GM23338 (cell line): ENCODE measurements at regions not wholly inside any gene's neighbourhood (a gene's known extent, or its start where the extent isn't known, plus 50 kb on each side); places are given as distances from the start of the nearest gene placed in this dataset.
A peak's percentile ranks its signal among the peaks of the same experiment; 100 is the strongest.

Experiments
- ATAC-seq: fragments of 200-7000 bp; cut with Tn5 transposase; 3 replicates; pipeline ENCODE4 v1.9.1; 2020
- DNase-seq: peaks from one replicate; pipeline ENCODE4 v3.0.0-alpha.2; 2015; ENCODE audit warnings: low spot score
- H2AFZ ChIP-seq: fragments of 200-600 bp; sonication (generic); 2 replicates; pipeline ENCODE4 v1.8.0; 2016; ENCODE audit warnings: antibody characterized with exemption, mild to moderate bottlenecking, moderate library complexity
- H3F3A ChIP-seq: fragments of 200-600 bp; sonication (generic); replicated peaks from 2 replicates; pipeline ENCODE4 v1.8.0; 2017; ENCODE audit warnings: antibody characterized with exemption, mixed run types, low read depth
- H3K27ac ChIP-seq: fragments of 200-600 bp; sonication (generic); 2 replicates; pipeline ENCODE4 v1.6.1; 2016; ENCODE audit warnings: low read depth
- H3K27me3 ChIP-seq: fragments of 200-600 bp; sonication (generic); 2 replicates; pipeline ENCODE4 v1.8.0; 2016; ENCODE audit warnings: mild to moderate bottlenecking, mixed run types, moderate library complexity; ENCODE audit not compliant: insufficient read depth
- H3K36me3 ChIP-seq: fragments of 200-600 bp; sonication (generic); 2 replicates; pipeline ENCODE4 v1.8.0; 2016; ENCODE audit warnings: mild to moderate bottlenecking; ENCODE audit not compliant: insufficient read depth
- H3K4me1 ChIP-seq: fragments of 200-600 bp; sonication (generic); 2 replicates; pipeline ENCODE4 v1.8.0; 2016; ENCODE audit warnings: mild to moderate bottlenecking, moderate library complexity; ENCODE audit not compliant: insufficient read depth
- H3K4me2 ChIP-seq: fragments of 200-600 bp; sonication (generic); 2 replicates; pipeline ENCODE4 v1.7.1; 2017; ENCODE audit warnings: mixed run types
- H3K4me3 ChIP-seq: fragments of 200-600 bp; sonication (generic); 2 replicates; pipeline ENCODE4 v1.6.1; 2016; ENCODE audit warnings: mixed run types
- H3K79me2 ChIP-seq: fragments of 200-600 bp; sonication (generic); replicated peaks from 2 replicates; pipeline ENCODE4 v1.8.0; 2017; ENCODE audit warnings: mild to moderate bottlenecking; ENCODE audit not compliant: insufficient read depth
- H3K9me2 ChIP-seq: fragments of 200-600 bp; sonication (generic); 2 replicates; pipeline ENCODE4 v1.8.0; 2017; ENCODE audit not compliant: insufficient read depth
- H4K20me1 ChIP-seq: fragments of 200-600 bp; sonication (generic); replicated peaks from 2 replicates; pipeline ENCODE4 v1.8.0; 2017; ENCODE audit warnings: mild to moderate bottlenecking; ENCODE audit not compliant: insufficient read depth
- H3K27ac Mint-ChIP-seq: 2 replicates; pipeline ENCODE4 v1.8.0; 2020; ENCODE audit warnings: inconsistent platforms, mild to moderate bottlenecking, moderate library complexity, mixed read lengths
- H3K27me3 Mint-ChIP-seq: 3 replicates; pipeline ENCODE4 v1.8.0; 2022; ENCODE audit warnings: low read depth, mild to moderate bottlenecking, moderate library complexity, mixed read lengths, inconsistent platforms; ENCODE audit not compliant: insufficient read depth, poor library complexity
- H3K36me3 Mint-ChIP-seq: 3 replicates; pipeline ENCODE4 v1.8.0; 2021; ENCODE audit warnings: low read depth, mild to moderate bottlenecking, inconsistent platforms, moderate library complexity, mixed read lengths
- H3K4me1 Mint-ChIP-seq: 3 replicates; pipeline ENCODE4 v1.8.0; 2020; ENCODE audit warnings: mild to moderate bottlenecking, inconsistent platforms, mixed read lengths
- H3K4me3 Mint-ChIP-seq: 3 replicates; pipeline ENCODE4 v1.8.0; 2021; ENCODE audit warnings: moderate library complexity, mild to moderate bottlenecking, inconsistent platforms, mixed read lengths
- H3K9me3 Mint-ChIP-seq: 3 replicates; pipeline ENCODE4 v1.8.0; 2020; ENCODE audit warnings: moderate library complexity, mild to moderate bottlenecking, inconsistent platforms, mixed read lengths
- CTCF ChIP-seq, 2 experiments: fragments of 200-600 bp in 1 of 2; sonication (generic) in 1 of 2; conservative IDR thresholded peaks; 2 replicates each; pipeline versions ENCODE4 v1.5.1 to v1.6.1; 2016 to 2017; ENCODE audit warnings: antibody characterized with exemption in 2 of 2, low read depth in 2 of 2, mild to moderate bottlenecking in 2 of 2, moderate library complexity in 1 of 2
- EZH2 ChIP-seq: fragments of 200-600 bp; sonication (generic); IDR thresholded peaks from one replicate; pipeline ENCODE4 v1.8.0; 2017; ENCODE audit warnings: antibody characterized with exemption, mild to moderate bottlenecking, low read depth; ENCODE audit not compliant: unreplicated experiment
- JUNB ChIP-seq: IDR thresholded peaks from one replicate; pipeline ENCODE4 v1.6.1; 2016; ENCODE audit warnings: antibody characterized with exemption; ENCODE audit not compliant: unreplicated experiment
- POLR2AphosphoS5 ChIP-seq: IDR thresholded peaks from 2 replicates; pipeline ENCODE4 v1.6.1; 2016; ENCODE audit warnings: antibody characterized with exemption, low read depth
- STAT1 ChIP-seq: IDR thresholded peaks from one replicate; pipeline ENCODE4 v1.6.1; 2016; ENCODE audit warnings: antibody characterized with exemption; ENCODE audit not compliant: unreplicated experiment
- ZNF331 ChIP-seq: fragments of 250-450 bp; sonication (Bioruptor Pico); IDR thresholded peaks from 2 replicates; pipeline ENCODE4 v1.5.0; 2020; ENCODE audit warnings: low read depth, mild to moderate bottlenecking, moderate library complexity
- TF ChIP-seq, protein P1 (sequence below): IDR thresholded peaks from one replicate; pipeline ENCODE4 v1.6.1; 2018; ENCODE audit warnings: antibody characterized with exemption; ENCODE audit not compliant: unreplicated experiment
- TF ChIP-seq, protein P2 (sequence below): IDR thresholded peaks from 2 replicates; pipeline ENCODE4 v1.6.1; 2016; ENCODE audit warnings: antibody characterized with exemption
- TF ChIP-seq, protein P3 (sequence below): fragments of 250-450 bp; sonication (Bioruptor Pico); IDR thresholded peaks from 2 replicates; pipeline ENCODE4 v1.5.0; 2020; ENCODE audit warnings: mild to moderate bottlenecking, moderate library complexity

DNA sequence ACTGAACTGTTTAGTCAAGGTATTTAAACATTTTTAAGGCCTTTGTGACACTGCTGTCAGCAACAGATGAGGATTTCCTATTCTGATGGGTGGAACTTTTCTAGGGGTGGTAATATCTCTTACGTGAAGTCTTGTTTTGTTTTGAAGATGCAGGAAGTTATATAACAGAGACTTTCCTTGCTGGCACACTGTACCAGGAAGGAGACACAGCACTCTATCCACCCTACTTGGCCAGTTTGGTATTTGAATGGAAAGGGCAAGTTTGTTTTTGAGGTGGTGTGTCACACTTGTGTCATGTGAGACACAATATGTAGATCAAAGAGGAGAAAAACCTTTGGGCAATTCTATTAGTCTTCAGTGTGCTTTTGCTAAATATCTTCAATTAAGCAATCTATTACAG is 51.6 kb upstream of the SRP54 start:
- Histone ChIP-seq H3K9me2 (no peaks in the 10 kb centered on the region), H3K27me3 (no peaks in the 10 kb centered on the region), H3K79me2 (no peaks in the 10 kb centered on the region), H3K4me1 (no peaks in the 10 kb centered on the region), H2AFZ (no peak overlapping the region), H3F3A (no peaks in the 10 kb centered on the region), H3K4me2 (no peak overlapping the region), H3K4me3 (no peak overlapping the region), H4K20me1 (no peaks in the 10 kb centered on the region), H3K27ac (no peak overlapping the region), H3K36me3 (no peaks in the 10 kb centered on the region)
- no peaks in the 10 kb centered on the region for H3K36me3 Mint-ChIP-seq
- no peak overlapping the region for H3K4me3 Mint-ChIP-seq
- no peak for ATAC-seq
- H3K27ac Mint-ChIP-seq: no peak overlapping the region
- peaks cover 3% of the 10 kb centered on the region for H3K27me3 Mint-ChIP-seq
- TF ChIP-seq, protein P1, sequence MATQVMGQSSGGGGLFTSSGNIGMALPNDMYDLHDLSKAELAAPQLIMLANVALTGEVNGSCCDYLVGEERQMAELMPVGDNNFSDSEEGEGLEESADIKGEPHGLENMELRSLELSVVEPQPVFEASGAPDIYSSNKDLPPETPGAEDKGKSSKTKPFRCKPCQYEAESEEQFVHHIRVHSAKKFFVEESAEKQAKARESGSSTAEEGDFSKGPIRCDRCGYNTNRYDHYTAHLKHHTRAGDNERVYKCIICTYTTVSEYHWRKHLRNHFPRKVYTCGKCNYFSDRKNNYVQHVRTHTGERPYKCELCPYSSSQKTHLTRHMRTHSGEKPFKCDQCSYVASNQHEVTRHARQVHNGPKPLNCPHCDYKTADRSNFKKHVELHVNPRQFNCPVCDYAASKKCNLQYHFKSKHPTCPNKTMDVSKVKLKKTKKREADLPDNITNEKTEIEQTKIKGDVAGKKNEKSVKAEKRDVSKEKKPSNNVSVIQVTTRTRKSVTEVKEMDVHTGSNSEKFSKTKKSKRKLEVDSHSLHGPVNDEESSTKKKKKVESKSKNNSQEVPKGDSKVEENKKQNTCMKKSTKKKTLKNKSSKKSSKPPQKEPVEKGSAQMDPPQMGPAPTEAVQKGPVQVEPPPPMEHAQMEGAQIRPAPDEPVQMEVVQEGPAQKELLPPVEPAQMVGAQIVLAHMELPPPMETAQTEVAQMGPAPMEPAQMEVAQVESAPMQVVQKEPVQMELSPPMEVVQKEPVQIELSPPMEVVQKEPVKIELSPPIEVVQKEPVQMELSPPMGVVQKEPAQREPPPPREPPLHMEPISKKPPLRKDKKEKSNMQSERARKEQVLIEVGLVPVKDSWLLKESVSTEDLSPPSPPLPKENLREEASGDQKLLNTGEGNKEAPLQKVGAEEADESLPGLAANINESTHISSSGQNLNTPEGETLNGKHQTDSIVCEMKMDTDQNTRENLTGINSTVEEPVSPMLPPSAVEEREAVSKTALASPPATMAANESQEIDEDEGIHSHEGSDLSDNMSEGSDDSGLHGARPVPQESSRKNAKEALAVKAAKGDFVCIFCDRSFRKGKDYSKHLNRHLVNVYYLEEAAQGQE: no peak
- TF ChIP-seq ZNF331: no peak
- TF ChIP-seq JUNB: no peak
- no peak for TF ChIP-seq EZH2
- TF ChIP-seq, protein P2, sequence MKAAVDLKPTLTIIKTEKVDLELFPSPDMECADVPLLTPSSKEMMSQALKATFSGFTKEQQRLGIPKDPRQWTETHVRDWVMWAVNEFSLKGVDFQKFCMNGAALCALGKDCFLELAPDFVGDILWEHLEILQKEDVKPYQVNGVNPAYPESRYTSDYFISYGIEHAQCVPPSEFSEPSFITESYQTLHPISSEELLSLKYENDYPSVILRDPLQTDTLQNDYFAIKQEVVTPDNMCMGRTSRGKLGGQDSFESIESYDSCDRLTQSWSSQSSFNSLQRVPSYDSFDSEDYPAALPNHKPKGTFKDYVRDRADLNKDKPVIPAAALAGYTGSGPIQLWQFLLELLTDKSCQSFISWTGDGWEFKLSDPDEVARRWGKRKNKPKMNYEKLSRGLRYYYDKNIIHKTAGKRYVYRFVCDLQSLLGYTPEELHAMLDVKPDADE: no peak
- TF ChIP-seq CTCF (conservative IDR thresholded peaks at IDR 0.05; ENCODE audit: low read depth in 2 of 2): no peak
- TF ChIP-seq STAT1: no peak
- TF ChIP-seq POLR2AphosphoS5: no peak
- TF ChIP-seq, protein P3, sequence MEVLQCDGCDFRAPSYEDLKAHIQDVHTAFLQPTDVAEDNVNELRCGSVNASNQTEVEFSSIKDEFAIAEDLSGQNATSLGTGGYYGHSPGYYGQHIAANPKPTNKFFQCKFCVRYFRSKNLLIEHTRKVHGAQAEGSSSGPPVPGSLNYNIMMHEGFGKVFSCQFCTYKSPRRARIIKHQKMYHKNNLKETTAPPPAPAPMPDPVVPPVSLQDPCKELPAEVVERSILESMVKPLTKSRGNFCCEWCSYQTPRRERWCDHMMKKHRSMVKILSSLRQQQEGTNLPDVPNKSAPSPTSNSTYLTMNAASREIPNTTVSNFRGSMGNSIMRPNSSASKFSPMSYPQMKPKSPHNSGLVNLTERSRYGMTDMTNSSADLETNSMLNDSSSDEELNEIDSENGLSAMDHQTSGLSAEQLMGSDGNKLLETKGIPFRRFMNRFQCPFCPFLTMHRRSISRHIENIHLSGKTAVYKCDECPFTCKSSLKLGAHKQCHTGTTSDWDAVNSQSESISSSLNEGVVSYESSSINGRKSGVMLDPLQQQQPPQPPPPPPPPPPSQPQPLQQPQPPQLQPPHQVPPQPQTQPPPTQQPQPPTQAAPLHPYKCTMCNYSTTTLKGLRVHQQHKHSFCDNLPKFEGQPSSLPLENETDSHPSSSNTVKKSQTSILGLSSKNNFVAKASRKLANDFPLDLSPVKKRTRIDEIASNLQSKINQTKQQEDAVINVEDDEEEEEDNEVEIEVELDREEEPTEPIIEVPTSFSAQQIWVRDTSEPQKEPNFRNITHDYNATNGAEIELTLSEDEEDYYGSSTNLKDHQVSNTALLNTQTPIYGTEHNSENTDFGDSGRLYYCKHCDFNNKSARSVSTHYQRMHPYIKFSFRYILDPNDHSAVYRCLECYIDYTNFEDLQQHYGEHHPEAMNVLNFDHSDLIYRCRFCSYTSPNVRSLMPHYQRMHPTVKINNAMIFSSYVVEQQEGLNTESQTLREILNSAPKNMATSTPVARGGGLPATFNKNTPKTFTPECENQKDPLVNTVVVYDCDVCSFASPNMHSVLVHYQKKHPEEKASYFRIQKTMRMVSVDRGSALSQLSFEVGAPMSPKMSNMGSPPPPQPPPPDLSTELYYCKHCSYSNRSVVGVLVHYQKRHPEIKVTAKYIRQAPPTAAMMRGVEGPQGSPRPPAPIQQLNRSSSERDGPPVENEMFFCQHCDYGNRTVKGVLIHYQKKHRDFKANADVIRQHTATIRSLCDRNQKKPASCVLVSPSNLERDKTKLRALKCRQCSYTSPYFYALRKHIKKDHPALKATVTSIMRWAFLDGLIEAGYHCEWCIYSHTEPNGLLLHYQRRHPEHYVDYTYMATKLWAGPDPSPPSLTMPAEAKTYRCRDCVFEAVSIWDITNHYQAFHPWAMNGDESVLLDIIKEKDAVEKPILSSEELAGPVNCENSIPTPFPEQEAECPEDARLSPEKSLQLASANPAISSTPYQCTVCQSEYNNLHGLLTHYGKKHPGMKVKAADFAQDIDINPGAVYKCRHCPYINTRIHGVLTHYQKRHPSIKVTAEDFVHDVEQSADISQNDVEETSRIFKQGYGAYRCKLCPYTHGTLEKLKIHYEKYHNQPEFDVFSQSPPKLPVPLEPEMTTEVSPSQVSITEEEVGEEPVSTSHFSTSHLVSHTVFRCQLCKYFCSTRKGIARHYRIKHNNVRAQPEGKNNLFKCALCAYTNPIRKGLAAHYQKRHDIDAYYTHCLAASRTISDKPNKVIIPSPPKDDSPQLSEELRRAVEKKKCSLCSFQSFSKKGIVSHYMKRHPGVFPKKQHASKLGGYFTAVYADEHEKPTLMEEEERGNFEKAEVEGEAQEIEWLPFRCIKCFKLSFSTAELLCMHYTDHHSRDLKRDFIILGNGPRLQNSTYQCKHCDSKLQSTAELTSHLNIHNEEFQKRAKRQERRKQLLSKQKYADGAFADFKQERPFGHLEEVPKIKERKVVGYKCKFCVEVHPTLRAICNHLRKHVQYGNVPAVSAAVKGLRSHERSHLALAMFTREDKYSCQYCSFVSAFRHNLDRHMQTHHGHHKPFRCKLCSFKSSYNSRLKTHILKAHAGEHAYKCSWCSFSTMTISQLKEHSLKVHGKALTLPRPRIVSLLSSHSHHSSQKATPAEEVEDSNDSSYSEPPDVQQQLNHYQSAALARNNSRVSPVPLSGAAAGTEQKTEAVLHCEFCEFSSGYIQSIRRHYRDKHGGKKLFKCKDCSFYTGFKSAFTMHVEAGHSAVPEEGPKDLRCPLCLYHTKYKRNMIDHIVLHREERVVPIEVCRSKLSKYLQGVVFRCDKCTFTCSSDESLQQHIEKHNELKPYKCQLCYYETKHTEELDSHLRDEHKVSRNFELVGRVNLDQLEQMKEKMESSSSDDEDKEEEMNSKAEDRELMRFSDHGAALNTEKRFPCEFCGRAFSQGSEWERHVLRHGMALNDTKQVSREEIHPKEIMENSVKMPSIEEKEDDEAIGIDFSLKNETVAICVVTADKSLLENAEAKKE: no peak
- DNase-seq: peak; percentile 8
- H3K9me3 Mint-ChIP-seq: no peaks in the 10 kb centered on the region
- H3K4me1 Mint-ChIP-seq: no peaks in the 10 kb centered on the region
